Stimulated activated naive CD8-positive, alpha-beta T cell treated with anti-CD3 and anti-CD28 coated beads, Interleukin-15, amount 100 ng/mL, for 72 hours (primary cell): ENCODE measurements at regions not wholly inside any gene's neighbourhood (a gene's known extent, or its start where the extent isn't known, plus 50 kb on each side); places are given as distances from the start of the nearest gene placed in this dataset.

Experiments used
- ATAC-seq: fragments of 150-1000 bp; cut with Tn5 transposase; 2 replicates; pipeline ENCODE4 v1.10.0; 2021; ENCODE audit warnings: mild to moderate bottlenecking, moderate library complexity
- DNase-seq, 2 donors: peaks; one replicate each; pipeline ENCODE4 v3.0.0; 2021 to 2022
- H3K27ac Mint-ChIP-seq, 2 donors: one replicate each; pipeline ENCODE4 v1.8.0; 2022; ENCODE audit warnings: mild to moderate bottlenecking in 2 of 2, mixed read lengths in 2 of 2, moderate library complexity in 2 of 2
- H3K27me3 Mint-ChIP-seq: one replicate; pipeline ENCODE4 v1.8.0; 2022; ENCODE audit warnings: mixed read lengths
- H3K4me1 Mint-ChIP-seq: one replicate; pipeline ENCODE4 v1.8.0; 2022; ENCODE audit warnings: mild to moderate bottlenecking, mixed read lengths
- H3K4me3 Mint-ChIP-seq, 2 donors: one replicate each; pipeline ENCODE4 v1.8.0; 2022; ENCODE audit warnings: mild to moderate bottlenecking in 2 of 2, mixed read lengths in 2 of 2, moderate library complexity in 1 of 2
- H3K9me3 Mint-ChIP-seq, 2 donors: one replicate each; pipeline ENCODE4 v1.8.0; 2022; ENCODE audit warnings: mixed read lengths in 2 of 2

GRCh38 chr2:238974081-238974480, 126.2 kb downstream of the TWIST2 start:
- Mint-ChIP-seq H3K9me3 (peaks cover 13 to 14% of the 10 kb centered on the region in 2 donors), H3K4me3 (no peak overlapping the region), H3K27me3 (peaks cover 36% of the 10 kb centered on the region), H3K27ac (no peak overlapping the region), H3K4me1 (no peaks in the 10 kb centered on the region)
- DNase-seq, result no peak
- no peak for ATAC-seq

- Mint-ChIP-seq H3K9me3 (peaks cover 16 to 19% of the 10 kb centered on the region in 2 donors), H3K4me1 (no peaks in the 10 kb centered on the region), H3K27ac (peak overlapping the region in 1 of 2 donors; percentile 12), H3K4me3 (no peak overlapping the region), H3K27me3 (peaks cover 36% of the 10 kb centered on the region)
- ATAC-seq (no peak), DNase-seq (no peak)
These were observed 126.7 kb downstream of the TWIST2 start for GRCh38 chr2:238974501-238975166.

- DNase-seq (no peak), ATAC-seq (no peak)
- peaks cover 21 to 23% of the 10 kb centered on the region in 2 donors for H3K9me3 Mint-ChIP-seq
- peaks cover 32% of the 10 kb centered on the region for H3K27me3 Mint-ChIP-seq
- no peak overlapping the region for H3K27ac Mint-ChIP-seq
- no peaks in the 10 kb centered on the region for H3K4me1 Mint-ChIP-seq
- H3K4me3 Mint-ChIP-seq, result no peak overlapping the region
These were observed 127.5 kb downstream of the TWIST2 start for GRCh38 chr2:238975408-238975807.

GRCh38 chr2:238978497-238978896, 130.6 kb downstream of the TWIST2 start:
- Mint-ChIP-seq H3K4me3 (no peak overlapping the region), H3K27me3 (peaks cover 13% of the 10 kb centered on the region), H3K9me3 (peaks cover 21 to 23% of the 10 kb centered on the region in 2 donors), H3K27ac (no peak overlapping the region), H3K4me1 (no peaks in the 10 kb centered on the region)
- no peak for ATAC-seq
- DNase-seq, result no peak

GRCh38 chr2:238979636-238980035, 131.8 kb downstream of the TWIST2 start:
- Mint-ChIP-seq H3K4me1 (no peaks in the 10 kb centered on the region), H3K9me3 (peaks cover 20 to 23% of the 10 kb centered on the region in 2 donors), H3K4me3 (no peak overlapping the region), H3K27me3 (peaks cover 12% of the 10 kb centered on the region), H3K27ac (peak overlapping the region in 1 of 2 donors; percentile 51)
- DNase-seq (no peak), ATAC-seq (no peak)

GRCh38 chr2:238985041-238985729, 137.3 kb downstream of the TWIST2 start:
- no peak overlapping the region for H3K27ac Mint-ChIP-seq
- DNase-seq, result no peak
- H3K4me1 Mint-ChIP-seq, result no peaks in the 10 kb centered on the region
- H3K4me3 Mint-ChIP-seq, result no peak overlapping the region
- H3K27me3 Mint-ChIP-seq, result peaks cover 8% of the 10 kb centered on the region
- H3K9me3 Mint-ChIP-seq, result no peaks in the 10 kb centered on the region
- ATAC-seq, result no peak

- no peaks in the 10 kb centered on the region for H3K4me1 Mint-ChIP-seq
- H3K4me3 Mint-ChIP-seq, result no peak overlapping the region
- H3K9me3 Mint-ChIP-seq, result no peaks in the 10 kb centered on the region
- peak; percentile 26 for ATAC-seq
- no peak for DNase-seq
- no peak overlapping the region for H3K27ac Mint-ChIP-seq
- peaks cover 8% of the 10 kb centered on the region for H3K27me3 Mint-ChIP-seq
These were observed 138.1 kb downstream of the TWIST2 start for GRCh38 chr2:238985931-238986446.

- Mint-ChIP-seq H3K4me1 (no peaks in the 10 kb centered on the region), H3K27ac (no peak overlapping the region), H3K9me3 (no peaks in the 10 kb centered on the region), H3K4me3 (no peak overlapping the region), H3K27me3 (peaks cover 8% of the 10 kb centered on the region)
- DNase-seq, result no peak
- no peak for ATAC-seq
These were observed 138.8 kb downstream of the TWIST2 start for GRCh38 chr2:238986491-238987351.

GRCh38 chr2:238987352-238987981, 139.6 kb downstream of the TWIST2 start:
- DNase-seq, result no peak
- no peaks in the 10 kb centered on the region for H3K4me1 Mint-ChIP-seq
- ATAC-seq, result no peak
- peaks cover 8% of the 10 kb centered on the region for H3K27me3 Mint-ChIP-seq
- no peaks in the 10 kb centered on the region for H3K9me3 Mint-ChIP-seq
- no peak overlapping the region for H3K27ac Mint-ChIP-seq
- H3K4me3 Mint-ChIP-seq, result no peak overlapping the region

- ATAC-seq, result no peak
- H3K27me3 Mint-ChIP-seq, result peaks cover 8% of the 10 kb centered on the region
These were observed 140.2 kb downstream of the TWIST2 start for GRCh38 chr2:238988105-238988504.

GRCh38 chr2:238988752-238989151, 140.9 kb downstream of the TWIST2 start:
- ATAC-seq, result peak; percentile 18
- no peak overlapping the region for H3K4me3 Mint-ChIP-seq
- H3K4me1 Mint-ChIP-seq, result no peaks in the 10 kb centered on the region
- no peak for DNase-seq
- peaks cover 8% of the 10 kb centered on the region for H3K27me3 Mint-ChIP-seq
- no peaks in the 10 kb centered on the region for H3K9me3 Mint-ChIP-seq
- H3K27ac Mint-ChIP-seq, result no peak overlapping the region

More at GRCh38 chr2:238988105-238988504, 140.2 kb downstream of the TWIST2 start:
- H3K9me3 Mint-ChIP-seq, result no peaks in the 10 kb centered on the region
- H3K4me1 Mint-ChIP-seq, result no peaks in the 10 kb centered on the region
- H3K4me3 Mint-ChIP-seq, result no peak overlapping the region
- DNase-seq, result no peak
- peak overlapping the region in 1 of 2 donors; percentile 10 for H3K27ac Mint-ChIP-seq

GRCh38 chr2:238989484-238989883, 141.6 kb downstream of the TWIST2 start:
- Mint-ChIP-seq H3K27me3 (peaks cover 8% of the 10 kb centered on the region), H3K9me3 (peaks cover 6 to 7% of the 10 kb centered on the region in 2 donors), H3K27ac (no peak overlapping the region), H3K4me3 (no peak overlapping the region), H3K4me1 (no peaks in the 10 kb centered on the region)
- no peak for ATAC-seq
- no peak for DNase-seq

GRCh38 chr2:238994432-238994831, 146.5 kb downstream of the TWIST2 start:
- Mint-ChIP-seq H3K9me3 (peaks cover 8 to 9% of the 10 kb centered on the region in 2 donors), H3K4me1 (no peaks in the 10 kb centered on the region), H3K27me3 (peaks cover 8% of the 10 kb centered on the region), H3K27ac (no peak overlapping the region), H3K4me3 (no peak overlapping the region)
- no peak for ATAC-seq
- DNase-seq, result no peak

- DNase-seq, result no peak
- H3K27ac Mint-ChIP-seq, result no peak overlapping the region
- H3K4me3 Mint-ChIP-seq, result no peak overlapping the region
- H3K9me3 Mint-ChIP-seq, result peaks cover 8 to 9% of the 10 kb centered on the region in 2 donors
- ATAC-seq, result no peak
- H3K27me3 Mint-ChIP-seq, result peaks cover 8% of the 10 kb centered on the region
- H3K4me1 Mint-ChIP-seq, result no peaks in the 10 kb centered on the region
These were observed 147.0 kb downstream of the TWIST2 start for GRCh38 chr2:238994876-238995275.

GRCh38 chr2:238995634-238996033, 147.7 kb downstream of the TWIST2 start:
- H3K27me3 Mint-ChIP-seq, result peaks cover 8% of the 10 kb centered on the region
- no peak overlapping the region for H3K4me3 Mint-ChIP-seq
- ATAC-seq, result no peak
- peaks cover 8 to 9% of the 10 kb centered on the region in 2 donors for H3K9me3 Mint-ChIP-seq
- no peaks in the 10 kb centered on the region for H3K4me1 Mint-ChIP-seq
- H3K27ac Mint-ChIP-seq, result no peak overlapping the region
- no peak for DNase-seq
